Psoas muscle (tissue), 7 donors: ENCODE measurements at regions not wholly inside any gene's neighbourhood (a gene's known extent, or its start where the extent isn't known, plus 50 kb on each side); places are given as distances from the start of the nearest gene placed in this dataset.

ENCODE experiments used
- ATAC-seq, 4 donors: fragments of 200-7000 bp; cut with Tn5 transposase; one replicate each; pipeline ENCODE4 v1.9.1; 2020; ENCODE audit warnings: moderate library complexity in 3 of 4, mild to moderate bottlenecking in 2 of 4
- DNase-seq, 2 donors: peaks; one replicate each; pipeline ENCODE4 v3.0.0-alpha.2; 2020
- H3K27ac ChIP-seq: fragments of 200-600 bp; one replicate; pipeline ENCODE4 v1.8.0; 2022
- H3K27me3 ChIP-seq, 3 donors: fragments of 200-600 bp in 1 of 3; one replicate each; pipeline versions ENCODE4 v1.6.1 to v1.8.0; 2013 to 2022; ENCODE audit warnings: low read length in 2 of 3, mild to moderate bottlenecking in 2 of 3, moderate library complexity in 1 of 3; ENCODE audit not compliant: insufficient read depth in 3 of 3
- H3K36me3 ChIP-seq, 2 donors: fragments of 200-600 bp in 1 of 2; one replicate each; pipeline versions ENCODE4 v1.6.1 to v1.8.0; 2013 to 2022; ENCODE audit warnings: low read depth in 1 of 2, mild to moderate bottlenecking in 1 of 2, moderate library complexity in 1 of 2; ENCODE audit not compliant: insufficient read depth in 1 of 2
- H3K4me1 ChIP-seq: fragments of 200-600 bp; one replicate; pipeline ENCODE4 v1.8.0; 2022
- H3K4me3 ChIP-seq: fragments of 200-600 bp; one replicate; pipeline ENCODE4 v1.8.0; 2022; ENCODE audit warnings: mild to moderate bottlenecking
- H3K9me3 ChIP-seq: fragments of 200-600 bp; one replicate; pipeline ENCODE4 v1.8.0; 2022
- WGBS, 3 donors: extraction: QIAGEN DNeasy Blood & Tissue Kit; methylation state at CpG; one replicate each; pipeline versions ENCODE4 v1.1.6 to v1.1.7; 2013; 5-methylcytosine and 5-hydroxymethylcytosine counted together
- intact Hi-C, 2 donors: fragments of 100-400 bp; cut with DNase I; formaldehyde crosslinking; loops; one replicate each; pipeline versions ENCODE4 v1.11.0 to v1.14.2; 2022
- TF ChIP-seq, protein P1 (sequence below): fragments of 200-600 bp; IDR thresholded peaks from one replicate; pipeline ENCODE4 v1.8.0; 2022; ENCODE audit warnings: antibody characterized with exemption
- donor health status: healthy with polysubstance abuse.
- donor health status: DM: no; HTN: no; CAD: no; lungs with moderate emphysema.
- donor health status: Bipolar disorder and iron deficiency.
- donor health status: healthy.
- donor health status: DM: yes; HTN: yes; CAD: no.
- donor health status: DM: no; HTN: no; CAD: no.
- donor health status: DM: yes; HTN: yes; CAD: no.

DNA sequence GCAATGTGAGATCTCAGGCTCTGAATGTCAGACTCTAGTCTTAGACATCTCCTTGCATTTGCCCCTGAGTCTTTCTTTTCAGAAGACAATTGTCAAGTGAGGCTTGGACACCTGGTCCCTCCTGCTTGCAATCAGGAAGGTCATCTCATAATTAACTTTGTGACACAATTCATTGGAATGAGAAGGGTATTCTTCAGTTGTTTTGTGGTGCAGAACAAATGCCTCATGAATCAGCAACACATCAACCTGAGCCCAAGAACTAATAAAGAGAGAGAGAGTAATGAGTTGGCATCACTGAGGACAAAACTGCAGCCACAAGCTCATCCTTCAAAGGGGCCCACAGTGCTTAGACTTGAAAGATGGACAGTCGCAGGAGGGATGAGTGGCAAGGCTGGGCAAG is 375.8 kb downstream of the INSC start:
- TF ChIP-seq, protein P1, sequence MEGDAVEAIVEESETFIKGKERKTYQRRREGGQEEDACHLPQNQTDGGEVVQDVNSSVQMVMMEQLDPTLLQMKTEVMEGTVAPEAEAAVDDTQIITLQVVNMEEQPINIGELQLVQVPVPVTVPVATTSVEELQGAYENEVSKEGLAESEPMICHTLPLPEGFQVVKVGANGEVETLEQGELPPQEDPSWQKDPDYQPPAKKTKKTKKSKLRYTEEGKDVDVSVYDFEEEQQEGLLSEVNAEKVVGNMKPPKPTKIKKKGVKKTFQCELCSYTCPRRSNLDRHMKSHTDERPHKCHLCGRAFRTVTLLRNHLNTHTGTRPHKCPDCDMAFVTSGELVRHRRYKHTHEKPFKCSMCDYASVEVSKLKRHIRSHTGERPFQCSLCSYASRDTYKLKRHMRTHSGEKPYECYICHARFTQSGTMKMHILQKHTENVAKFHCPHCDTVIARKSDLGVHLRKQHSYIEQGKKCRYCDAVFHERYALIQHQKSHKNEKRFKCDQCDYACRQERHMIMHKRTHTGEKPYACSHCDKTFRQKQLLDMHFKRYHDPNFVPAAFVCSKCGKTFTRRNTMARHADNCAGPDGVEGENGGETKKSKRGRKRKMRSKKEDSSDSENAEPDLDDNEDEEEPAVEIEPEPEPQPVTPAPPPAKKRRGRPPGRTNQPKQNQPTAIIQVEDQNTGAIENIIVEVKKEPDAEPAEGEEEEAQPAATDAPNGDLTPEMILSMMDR: no peak
- intact Hi-C loops: no loop called here
- no peak for DNase-seq
- Histone ChIP-seq H3K4me1 (no peaks in the 10 kb centered on the region), H3K27me3 (no peaks in the 10 kb centered on the region), H3K36me3 (no peaks in the 10 kb centered on the region), H3K4me3 (no peak overlapping the region), H3K27ac (no peak overlapping the region), H3K9me3 (no peaks in the 10 kb centered on the region)
- ATAC-seq: no peak
- WGBS, 3 donors: 78 to 96% (median 90%) methylated on average over 1 of the region's 1 CpG

DNA sequence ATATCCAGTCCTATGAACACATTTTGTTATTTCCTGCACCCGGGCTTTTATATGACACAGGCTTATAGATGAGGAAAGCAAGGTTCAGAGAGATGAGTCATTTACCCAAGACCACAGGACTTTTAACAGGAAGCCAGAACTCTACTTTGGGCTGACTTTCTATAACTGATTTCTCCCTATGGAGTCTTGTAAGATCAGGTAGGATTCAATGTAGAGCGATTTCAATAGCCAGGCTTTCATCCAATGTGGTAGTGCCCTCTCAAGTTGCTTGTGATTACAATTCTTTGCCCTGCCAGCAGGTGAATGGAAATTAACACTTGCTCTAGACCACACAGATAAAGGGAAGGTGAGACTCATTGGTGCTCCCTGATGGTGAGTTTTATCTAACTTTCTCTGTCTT is 378.3 kb downstream of the INSC start:
- TF ChIP-seq, protein P1: no peak
- no peaks in the 10 kb centered on the region for H3K36me3 ChIP-seq
- H3K9me3 ChIP-seq: no peaks in the 10 kb centered on the region
- H3K4me1 ChIP-seq: no peaks in the 10 kb centered on the region
- H3K27ac ChIP-seq: no peak overlapping the region
- H3K27me3 ChIP-seq: no peaks in the 10 kb centered on the region
- intact Hi-C loops: no loop called here
- no peak overlapping the region for H3K4me3 ChIP-seq
- no peak for ATAC-seq
- WGBS, 3 donors: 76 to 77% (median 77%) methylated on average over 2 of the region's 2 CpGs
- DNase-seq: no peak

DNA sequence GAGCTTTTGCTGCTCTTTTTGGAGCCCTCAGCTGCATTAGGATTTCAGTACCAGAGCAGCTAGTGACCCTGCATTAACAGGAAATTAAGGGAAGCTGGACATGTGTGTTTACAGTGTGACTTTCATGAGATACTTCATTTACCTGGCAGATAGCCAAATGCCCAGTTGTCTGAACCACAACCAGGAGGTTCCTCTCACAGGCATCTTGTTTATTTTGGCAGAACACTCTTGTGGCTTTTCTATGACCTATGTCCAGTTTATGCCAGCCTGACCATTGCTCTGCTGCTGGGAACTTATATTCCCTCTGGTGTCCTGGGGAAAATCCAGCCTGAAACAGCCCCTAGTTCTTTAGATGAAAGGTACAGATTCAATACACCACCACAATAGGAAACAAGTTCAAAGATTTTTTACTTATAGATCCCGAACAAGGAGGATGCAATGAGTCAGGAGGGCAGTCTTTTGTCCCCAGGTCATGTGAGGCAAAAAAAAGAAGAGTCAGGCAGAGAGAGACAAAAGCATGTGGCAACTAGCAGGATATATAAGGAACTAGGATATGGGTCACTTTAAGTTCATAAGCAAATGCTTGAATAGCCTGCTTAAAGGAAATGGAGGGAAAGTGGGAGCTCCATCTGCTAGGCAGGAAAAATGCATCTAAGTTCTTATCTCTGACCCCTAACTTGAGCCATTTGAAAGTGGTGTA is 379.3 kb downstream of the INSC start:
- intact Hi-C loops: no loop called here
- WGBS, 3 donors: 59 to 75% (median 68%) methylated on average over 1 of the region's 1 CpG
- Histone ChIP-seq H3K27ac (no peak overlapping the region), H3K4me3 (no peak overlapping the region), H3K27me3 (no peaks in the 10 kb centered on the region), H3K36me3 (no peaks in the 10 kb centered on the region), H3K9me3 (no peaks in the 10 kb centered on the region), H3K4me1 (no peaks in the 10 kb centered on the region)
- peak in 2 of 4 donors; percentile 37 to 67 for ATAC-seq
- DNase-seq: no peak
- TF ChIP-seq, protein P1: no peak

DNA sequence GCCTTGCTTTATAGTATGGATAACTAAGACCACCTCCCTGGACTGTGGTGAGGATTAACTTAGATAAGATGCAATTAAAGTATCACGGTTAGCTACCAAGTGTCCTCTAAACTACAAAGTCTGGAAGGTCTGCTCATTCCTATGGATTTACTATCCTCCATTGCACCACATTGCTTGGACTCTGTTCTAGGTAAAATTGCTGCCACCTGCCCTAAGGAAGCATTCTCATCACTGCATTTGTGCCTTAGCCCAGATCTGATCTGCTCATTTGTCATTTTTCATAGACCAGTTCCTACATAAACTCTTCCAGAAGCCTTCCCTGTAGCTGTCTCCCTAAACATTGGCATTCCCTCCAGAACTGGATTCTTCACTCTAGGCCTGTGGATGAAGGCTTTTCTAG is 380.0 kb downstream of the INSC start:
- 86 to 89% (median 86%) methylated on average over 1 of the region's 1 CpG for WGBS, 3 donors
- no peaks in the 10 kb centered on the region for H3K36me3 ChIP-seq
- ATAC-seq (no peak), DNase-seq (no peak)
- H3K4me1 ChIP-seq: no peaks in the 10 kb centered on the region
- TF ChIP-seq, protein P1: no peak
- no peaks in the 10 kb centered on the region for H3K9me3 ChIP-seq
- no peak overlapping the region for H3K4me3 ChIP-seq
- intact Hi-C loops: no loop called here
- no peak overlapping the region for H3K27ac ChIP-seq
- no peaks in the 10 kb centered on the region for H3K27me3 ChIP-seq

DNA sequence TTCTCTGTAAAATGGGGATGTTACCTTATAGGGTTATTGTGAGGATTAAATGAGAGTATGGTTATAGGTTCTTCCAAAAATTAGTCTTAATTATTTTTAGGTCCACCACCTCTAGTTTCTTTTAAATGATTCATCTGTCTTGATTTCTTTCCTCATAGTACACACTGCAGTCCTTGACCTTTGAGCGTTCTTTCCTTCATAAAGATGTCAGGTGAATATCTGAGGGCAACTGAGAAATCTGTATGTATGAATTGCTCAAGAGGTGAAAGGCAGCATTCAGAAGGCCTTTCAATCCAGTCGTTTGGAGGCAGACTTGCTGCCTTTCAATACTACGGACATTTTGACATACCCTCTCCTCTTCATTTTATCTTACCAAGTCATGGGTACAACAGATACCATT is 380.7 kb downstream of the INSC start:
- Histone ChIP-seq H3K36me3 (no peaks in the 10 kb centered on the region), H3K27me3 (no peaks in the 10 kb centered on the region), H3K4me1 (no peaks in the 10 kb centered on the region), H3K27ac (no peak overlapping the region), H3K4me3 (no peak overlapping the region), H3K9me3 (no peaks in the 10 kb centered on the region)
- no peak for DNase-seq
- 75 to 92% (median 75%) methylated on average over 3 of the region's 3 CpGs for WGBS, 3 donors
- TF ChIP-seq, protein P1: no peak
- no peak for ATAC-seq
- intact Hi-C loops: no loop called here
